Naive thymus-derived CD4-positive, alpha-beta T cell (primary cell): ENCODE measurements at regions not wholly inside any gene's neighbourhood (a gene's known extent, or its start where the extent isn't known, plus 50 kb on each side); places are given as distances from the start of the nearest gene placed in this dataset.

Experiments used
- ATAC-seq: fragments of 150-1000 bp; cut with Tn5 transposase; 2 replicates; pipeline ENCODE4 v1.10.0; 2021; ENCODE audit warnings: mild to moderate bottlenecking, moderate library complexity
- CTCF ChIA-PET: fragments of 350-600 bp; sonication (Branson Sonifier 250); formaldehyde crosslinking; loops from one replicate; lab custom pipeline; 2021; ENCODE audit warnings: antibody characterized with exemption; lab: Charles Lee
- POLR2A ChIA-PET: fragments of 350-600 bp; sonication (Branson Sonifier 250); formaldehyde crosslinking; loops from one replicate; lab custom pipeline; 2021; ENCODE audit warnings: antibody characterized with exemption, inconsistent platforms; lab: Charles Lee
- DNase-seq, 9 donors: peaks; one replicate each; pipeline versions ENCODE4 v3.0.0 to v3.0.0-alpha.2; 2020 to 2022; ENCODE audit warnings: mixed read lengths in 1 of 9
- H3K27ac ChIP-seq: one replicate; pipeline ENCODE4 v1.7.0; 2013; ENCODE audit warnings: mild to moderate bottlenecking, low read depth, low read length, moderate library complexity
- H3K27me3 ChIP-seq, 2 donors: one replicate each; pipeline ENCODE4 v1.7.0; 2013; ENCODE audit warnings: low read length in 2 of 2, mild to moderate bottlenecking in 2 of 2, moderate library complexity in 2 of 2; ENCODE audit not compliant: control insufficient read depth in 2 of 2, insufficient read depth in 2 of 2
- H3K36me3 ChIP-seq, 3 experiments: 1 replicate in 2 of 3; 2 replicates in 1 of 3; pipeline ENCODE4 v1.7.0; 2013; ENCODE audit warnings: low read length in 3 of 3, mild to moderate bottlenecking in 3 of 3, moderate library complexity in 1 of 3; ENCODE audit not compliant: insufficient read depth in 3 of 3, control insufficient read depth in 2 of 3
- H3K4me1 ChIP-seq, 2 donors: one replicate each; pipeline ENCODE4 v1.7.0; 2013; ENCODE audit warnings: low read length in 2 of 2, mild to moderate bottlenecking in 2 of 2, moderate library complexity in 1 of 2; ENCODE audit not compliant: control insufficient read depth in 2 of 2, insufficient read depth in 2 of 2
- H3K4me3 ChIP-seq: 2 replicates; pipeline ENCODE4 v1.7.0; 2013; ENCODE audit warnings: mild to moderate bottlenecking, low read length
- H3K9me3 ChIP-seq, 3 experiments: 1 replicate in 2 of 3; 2 replicates in 1 of 3; pipeline ENCODE4 v1.7.0; 2013; ENCODE audit warnings: low read length in 3 of 3; ENCODE audit not compliant: control insufficient read depth in 2 of 3
- H3K27ac Mint-ChIP-seq, 9 donors: one replicate each; pipeline ENCODE4 v1.8.0; 2020 to 2022; ENCODE audit warnings: mixed read lengths in 9 of 9, mild to moderate bottlenecking in 8 of 9, moderate library complexity in 5 of 9, inconsistent platforms in 2 of 9
- H3K27me3 Mint-ChIP-seq, 5 donors: one replicate each; pipeline ENCODE4 v1.8.0; 2021 to 2022; ENCODE audit warnings: mixed read lengths in 5 of 5, mild to moderate bottlenecking in 1 of 5
- H3K36me3 Mint-ChIP-seq, 5 donors: one replicate each; pipeline ENCODE4 v1.8.0; 2020 to 2022; ENCODE audit warnings: mixed read lengths in 5 of 5, mild to moderate bottlenecking in 3 of 5, inconsistent platforms in 1 of 5
- H3K4me1 Mint-ChIP-seq, 7 donors: one replicate each; pipeline ENCODE4 v1.8.0; 2020 to 2022; ENCODE audit warnings: mixed read lengths in 7 of 7, mild to moderate bottlenecking in 3 of 7, inconsistent platforms in 1 of 7
- H3K4me3 Mint-ChIP-seq, 10 donors: one replicate each; pipeline ENCODE4 v1.8.0; 2020 to 2022; ENCODE audit warnings: mild to moderate bottlenecking in 10 of 10, mixed read lengths in 10 of 10, moderate library complexity in 6 of 10, inconsistent platforms in 2 of 10
- H3K9me3 Mint-ChIP-seq, 11 donors: one replicate each; pipeline ENCODE4 v1.8.0; 2020 to 2022; ENCODE audit warnings: mixed read lengths in 11 of 11, mild to moderate bottlenecking in 4 of 11, inconsistent platforms in 1 of 11, moderate library complexity in 1 of 11
- intact Hi-C, 2 donors: fragments of 100-400 bp; cut with micrococcal nuclease; formaldehyde crosslinking; loops; one replicate each; pipeline ENCODE4 v1.15.1; 2023

- no peak overlapping the region for H3K27ac Mint-ChIP-seq
- intact Hi-C loops = no loop called here
- H3K9me3 Mint-ChIP-seq = peaks cover 0 to 20% (median 2%) of the 10 kb centered on the region in 11 donors
- H3K36me3 Mint-ChIP-seq = no peaks in the 10 kb centered on the region
- no peak for ATAC-seq
- Histone ChIP-seq H3K36me3 (no peaks in the 10 kb centered on the region), H3K27ac (no peak overlapping the region), H3K9me3 (no peaks in the 10 kb centered on the region), H3K27me3 (no peaks in the 10 kb centered on the region), H3K4me1 (no peaks in the 10 kb centered on the region), H3K4me3 (no peak overlapping the region)
- H3K27me3 Mint-ChIP-seq = no peaks in the 10 kb centered on the region
- ChIA-PET CTCF (no interaction called here), POLR2A (no interaction called here)
- H3K4me1 Mint-ChIP-seq = no peaks in the 10 kb centered on the region
- H3K4me3 Mint-ChIP-seq = no peak overlapping the region
- no peak for DNase-seq
Observed at GRCh38 chr4:27894951-27895350, 1034.3 kb downstream of the STIM2 start.

- Histone ChIP-seq H3K4me1 (no peaks in the 10 kb centered on the region), H3K36me3 (no peaks in the 10 kb centered on the region), H3K4me3 (no peak overlapping the region), H3K9me3 (no peaks in the 10 kb centered on the region), H3K27me3 (no peaks in the 10 kb centered on the region), H3K27ac (no peak overlapping the region)
- Mint-ChIP-seq H3K4me3 (no peak overlapping the region), H3K27ac (no peak overlapping the region), H3K4me1 (no peaks in the 10 kb centered on the region), H3K9me3 (peaks cover 0 to 17% (median 3%) of the 10 kb centered on the region in 11 donors), H3K36me3 (no peaks in the 10 kb centered on the region), H3K27me3 (no peaks in the 10 kb centered on the region)
- intact Hi-C loops = no loop called here
- DNase-seq = no peak
- ChIA-PET CTCF (no interaction called here), POLR2A (no interaction called here)
- no peak for ATAC-seq
Observed at GRCh38 chr4:27908356-27908755, 1047.7 kb downstream of the STIM2 start.

- no peak for ATAC-seq
- Histone ChIP-seq H3K27ac (no peak overlapping the region), H3K27me3 (no peaks in the 10 kb centered on the region), H3K9me3 (no peaks in the 10 kb centered on the region), H3K4me1 (no peaks in the 10 kb centered on the region), H3K36me3 (no peaks in the 10 kb centered on the region), H3K4me3 (no peak overlapping the region)
- intact Hi-C loops = no loop called here
- H3K27me3 Mint-ChIP-seq = no peaks in the 10 kb centered on the region
- peaks cover 0 to 17% (median 2%) of the 10 kb centered on the region in 11 donors for H3K9me3 Mint-ChIP-seq
- ChIA-PET POLR2A (no interaction called here), CTCF (no interaction called here)
- no peaks in the 10 kb centered on the region for H3K36me3 Mint-ChIP-seq
- no peak for DNase-seq
- no peaks in the 10 kb centered on the region for H3K4me1 Mint-ChIP-seq
- H3K27ac Mint-ChIP-seq = no peak overlapping the region
- no peak overlapping the region for H3K4me3 Mint-ChIP-seq
Observed at GRCh38 chr4:27910227-27910626, 1049.6 kb downstream of the STIM2 start.

DNA sequence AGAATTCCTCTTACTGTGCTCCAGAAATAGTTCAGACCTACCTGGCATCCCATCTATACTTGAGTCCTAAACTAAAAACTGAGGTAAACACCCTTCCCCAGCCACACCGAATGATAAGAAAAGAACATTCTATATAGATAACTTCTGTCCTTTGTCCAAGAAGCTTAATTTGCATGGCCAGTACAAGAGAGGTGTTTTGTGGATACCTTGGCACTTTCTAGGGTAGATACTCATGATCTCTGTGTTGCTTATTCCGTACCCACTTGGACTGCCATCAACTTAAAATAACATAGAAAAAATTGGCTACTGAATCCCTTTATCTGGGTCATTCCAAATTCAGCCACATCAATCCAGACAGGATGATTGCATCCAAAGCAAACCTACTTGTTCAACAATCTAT, 1050.4 kb downstream of the STIM2 start:
- Histone ChIP-seq H3K9me3 (no peaks in the 10 kb centered on the region), H3K36me3 (no peaks in the 10 kb centered on the region), H3K27me3 (no peaks in the 10 kb centered on the region), H3K4me1 (no peaks in the 10 kb centered on the region), H3K4me3 (no peak overlapping the region), H3K27ac (no peak overlapping the region)
- CTCF ChIA-PET = no interaction called here
- intact Hi-C loops = no loop called here
- no peaks in the 10 kb centered on the region for H3K27me3 Mint-ChIP-seq
- H3K9me3 Mint-ChIP-seq = peaks cover 0 to 16% (median 2%) of the 10 kb centered on the region in 11 donors
- H3K27ac Mint-ChIP-seq = no peak overlapping the region
- no peaks in the 10 kb centered on the region for H3K36me3 Mint-ChIP-seq
- POLR2A ChIA-PET = no interaction called here
- H3K4me3 Mint-ChIP-seq = no peak overlapping the region
- no peaks in the 10 kb centered on the region for H3K4me1 Mint-ChIP-seq
- DNase-seq (no peak), ATAC-seq (no peak)

DNA sequence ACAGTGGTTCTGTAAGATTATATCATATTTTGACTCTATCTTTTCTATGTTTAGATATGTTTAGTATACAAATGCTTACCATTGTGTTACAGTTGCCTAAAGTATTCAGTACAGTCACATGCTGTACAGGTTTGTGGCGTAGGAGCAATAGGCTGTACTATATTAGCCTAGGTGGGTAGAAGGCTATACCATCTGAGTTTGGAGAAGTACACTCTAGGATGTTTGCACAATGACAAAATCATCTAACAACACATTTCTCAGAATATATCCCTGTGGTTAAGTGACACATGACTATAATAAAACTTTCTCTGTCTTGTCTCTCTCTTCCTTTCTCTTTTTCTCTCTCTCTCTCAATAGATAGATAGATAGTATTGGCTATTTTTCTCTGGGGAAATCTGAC, 1053.1 kb downstream of the STIM2 start:
- no peaks in the 10 kb centered on the region for H3K4me1 Mint-ChIP-seq
- Histone ChIP-seq H3K27me3 (no peaks in the 10 kb centered on the region), H3K9me3 (no peaks in the 10 kb centered on the region), H3K4me1 (no peaks in the 10 kb centered on the region), H3K27ac (no peak overlapping the region), H3K4me3 (no peak overlapping the region), H3K36me3 (no peaks in the 10 kb centered on the region)
- peaks cover 0 to 12% (median 0%) of the 10 kb centered on the region in 11 donors for H3K9me3 Mint-ChIP-seq
- H3K27ac Mint-ChIP-seq = no peak overlapping the region
- ChIA-PET POLR2A (no interaction called here), CTCF (no interaction called here)
- ATAC-seq (no peak), DNase-seq (no peak)
- H3K4me3 Mint-ChIP-seq = no peak overlapping the region
- no peaks in the 10 kb centered on the region for H3K27me3 Mint-ChIP-seq
- intact Hi-C loops = no loop called here
- no peaks in the 10 kb centered on the region for H3K36me3 Mint-ChIP-seq

- no peaks in the 10 kb centered on the region for H3K27me3 ChIP-seq
- Mint-ChIP-seq H3K27ac (no peak overlapping the region), H3K9me3 (peaks cover 0 to 14% (median 0%) of the 10 kb centered on the region in 11 donors), H3K27me3 (no peaks in the 10 kb centered on the region), H3K4me3 (no peak overlapping the region), H3K4me1 (no peaks in the 10 kb centered on the region), H3K36me3 (no peaks in the 10 kb centered on the region)
- intact Hi-C loops = no loop called here
- H3K4me1 ChIP-seq = no peaks in the 10 kb centered on the region
- no peaks in the 10 kb centered on the region for H3K9me3 ChIP-seq
- ATAC-seq (no peak), DNase-seq (no peak)
- ChIA-PET POLR2A (no interaction called here), CTCF (no interaction called here)
- no peak overlapping the region for H3K4me3 ChIP-seq
- H3K36me3 ChIP-seq = no peaks in the 10 kb centered on the region
- no peak overlapping the region for H3K27ac ChIP-seq
Observed at GRCh38 chr4:27915822-27916221, 1055.2 kb downstream of the STIM2 start.

- ChIA-PET CTCF (no interaction called here), POLR2A (no interaction called here)
- Mint-ChIP-seq H3K27ac (no peak overlapping the region), H3K9me3 (peaks cover 0 to 18% (median 0%) of the 10 kb centered on the region in 11 donors), H3K36me3 (no peaks in the 10 kb centered on the region), H3K27me3 (no peaks in the 10 kb centered on the region), H3K4me3 (no peak overlapping the region), H3K4me1 (no peaks in the 10 kb centered on the region)
- H3K4me3 ChIP-seq = no peak overlapping the region
- no peaks in the 10 kb centered on the region for H3K9me3 ChIP-seq
- DNase-seq (no peak), ATAC-seq (no peak)
- no peak overlapping the region for H3K27ac ChIP-seq
- intact Hi-C loops = no loop called here
- no peaks in the 10 kb centered on the region for H3K4me1 ChIP-seq
- no peaks in the 10 kb centered on the region for H3K27me3 ChIP-seq
- no peaks in the 10 kb centered on the region for H3K36me3 ChIP-seq
Observed at GRCh38 chr4:27916452-27917184, 1056.0 kb downstream of the STIM2 start.
